T47D (cell line): ENCODE measurements at regions not wholly inside any gene's neighbourhood (a gene's known extent, or its start where the extent isn't known, plus 50 kb on each side); places are given as distances from the start of the nearest gene placed in this dataset.
"Not testable (repeated sequence)": the region's sequence is repeated elsewhere in the genome, so short reads cannot be mapped to it uniquely, and the experiment has no call there.

Experiments
- DNase-seq, 2 experiments: peaks; one replicate each; pipeline versions ENCODE4 v3.0.0 to v3.0.0-alpha.2; 2011 to 2012; ENCODE audit warnings: low read depth in 1 of 2, low spot score in 1 of 2
- JUND ChIP-seq: IDR thresholded peaks from 2 replicates; pipeline ENCODE4 v1.6.1; 2012; ENCODE audit warnings: low read depth
- in situ Hi-C: cut with HindIII; loops from 2 replicates; pipeline ENCODE4 v1.10.0; 2016; ENCODE audit warnings: low sequenced_read_pairs, low pct_unique_long_range_greater_than_20kb

DNA sequence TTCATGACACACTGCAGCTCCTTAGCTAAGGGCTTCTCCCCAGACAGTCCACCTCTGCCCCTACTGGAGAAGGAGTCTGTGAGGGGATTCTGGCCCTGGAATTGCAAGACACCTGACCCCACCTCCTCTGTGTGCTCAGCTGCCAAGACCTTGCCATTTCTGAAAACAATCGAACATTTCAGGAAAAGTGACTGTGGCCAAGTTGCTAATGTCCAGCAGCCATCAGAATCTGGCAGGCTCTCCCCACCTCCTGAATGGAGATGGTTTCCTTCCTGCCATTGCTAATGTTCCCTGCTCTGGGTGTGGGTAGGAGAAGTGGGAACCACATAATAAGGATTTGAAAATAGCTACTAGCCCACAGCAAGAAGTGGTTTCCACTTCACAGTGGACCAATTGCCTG is 127.2 kb upstream of the ALX4 start:
- no peak for TF ChIP-seq JUND
- in situ Hi-C loops = no loop called here
- DNase-seq = no peak

DNA sequence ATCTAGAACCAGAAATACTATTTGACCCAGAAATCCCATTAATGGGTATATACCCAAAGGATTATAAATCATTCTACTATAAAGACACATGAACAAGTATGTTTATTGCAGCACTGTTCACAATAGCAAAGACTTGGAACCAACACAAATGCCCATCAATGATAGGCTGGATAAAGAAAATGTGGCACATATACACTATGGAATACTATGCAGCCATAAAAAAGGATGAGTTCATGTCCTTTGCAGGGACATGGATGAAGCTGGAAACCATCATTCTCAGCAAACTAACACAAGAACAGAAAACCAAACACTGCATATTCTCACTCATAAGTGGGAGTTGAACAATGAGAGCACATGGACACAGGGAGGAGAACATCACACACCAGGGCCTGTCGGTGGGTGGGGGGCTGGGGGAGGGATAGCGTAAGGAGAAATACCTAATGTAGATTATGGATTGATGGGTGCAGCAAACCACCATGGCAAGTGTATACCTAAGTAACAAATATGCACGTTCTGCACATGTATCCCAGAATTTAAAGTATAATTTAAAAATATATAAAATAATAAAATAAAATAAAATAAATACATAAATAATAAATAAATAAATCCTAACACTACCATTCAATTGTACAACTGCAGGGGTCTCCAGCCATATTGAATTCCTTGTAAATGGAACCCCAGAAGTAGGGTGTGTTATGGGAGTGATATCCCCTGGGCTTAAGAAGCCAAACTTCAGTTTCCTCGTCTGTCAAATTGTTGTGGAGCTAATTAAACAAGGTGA is 122.4 kb upstream of the CD82 start:
- DNase-seq, in situ Hi-C loops: not testable (repeated sequence)

DNA sequence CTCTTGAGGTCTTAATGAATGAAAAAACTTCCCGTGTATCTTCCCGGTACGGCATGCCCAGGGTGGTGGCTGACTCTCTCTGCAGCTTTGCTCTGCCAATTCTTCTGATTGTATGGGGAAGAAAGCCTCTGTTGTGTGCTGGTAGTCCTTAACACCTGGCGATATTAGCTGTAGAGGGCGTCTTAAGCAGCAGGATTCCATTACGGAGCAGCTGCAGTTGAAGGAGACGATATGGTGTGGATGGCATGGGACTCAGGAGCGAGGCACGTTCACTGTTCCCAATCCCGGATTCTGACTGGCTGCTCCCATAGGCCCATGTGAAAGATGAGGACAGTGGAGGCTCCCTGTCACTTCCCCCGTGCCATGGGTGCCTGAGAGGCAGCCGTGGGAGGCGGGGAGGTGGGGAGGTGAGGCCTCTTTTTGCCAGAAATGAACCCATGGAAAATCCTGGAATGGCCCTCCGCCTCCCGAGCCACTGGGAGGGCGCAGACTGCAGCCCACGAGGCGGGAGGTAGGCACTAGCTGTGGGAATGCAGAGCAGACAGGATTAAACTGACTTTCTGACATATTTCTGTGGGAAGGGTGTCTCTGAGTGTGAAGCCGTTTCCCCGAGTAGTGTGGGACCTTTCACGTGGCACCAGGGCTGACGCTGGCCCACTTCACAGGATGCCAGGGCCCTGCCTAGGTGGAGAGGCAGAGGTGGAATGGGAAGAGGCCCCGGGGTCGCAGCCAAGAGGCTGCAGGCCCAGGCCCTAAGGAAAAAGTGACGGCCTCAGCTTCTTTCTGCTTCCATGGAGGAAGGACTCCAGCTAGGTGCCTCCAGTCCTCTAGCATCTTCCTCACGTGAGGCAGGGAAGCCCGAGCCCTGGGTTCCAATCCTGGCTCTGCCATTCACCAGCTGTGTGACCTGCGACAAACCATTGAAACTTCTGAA is 121.4 kb upstream of the CD82 start:
- no peak for TF ChIP-seq JUND
- no peak for DNase-seq
- in situ Hi-C loops = no loop called here

DNA sequence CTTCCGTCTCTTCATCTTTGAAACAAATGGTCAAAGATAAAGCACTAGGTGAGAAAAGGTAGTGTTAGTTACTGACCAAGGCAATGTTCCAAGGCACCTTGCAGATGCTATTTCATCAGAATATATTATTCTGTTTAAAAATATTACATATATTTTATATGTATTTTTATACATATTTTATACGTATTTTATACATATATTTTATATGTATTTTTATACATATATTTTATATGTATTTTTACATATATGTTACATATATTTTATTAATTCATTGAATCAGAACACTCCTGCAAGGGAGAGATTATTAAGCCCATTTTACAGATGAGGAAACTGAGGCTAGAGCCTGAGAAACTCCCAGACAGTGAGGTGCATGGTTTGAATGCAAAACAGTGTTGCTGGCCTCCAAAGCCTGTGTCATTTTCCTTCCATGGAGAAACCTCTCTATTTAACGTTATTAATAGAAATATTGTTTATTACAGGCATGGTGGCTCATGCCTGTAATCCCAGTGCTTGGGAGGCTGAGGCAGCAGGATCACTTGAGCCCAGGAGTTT is 120.6 kb upstream of the CD82 start:
- no peak for TF ChIP-seq JUND
- DNase-seq = no peak
- in situ Hi-C loops = no loop called here

DNA sequence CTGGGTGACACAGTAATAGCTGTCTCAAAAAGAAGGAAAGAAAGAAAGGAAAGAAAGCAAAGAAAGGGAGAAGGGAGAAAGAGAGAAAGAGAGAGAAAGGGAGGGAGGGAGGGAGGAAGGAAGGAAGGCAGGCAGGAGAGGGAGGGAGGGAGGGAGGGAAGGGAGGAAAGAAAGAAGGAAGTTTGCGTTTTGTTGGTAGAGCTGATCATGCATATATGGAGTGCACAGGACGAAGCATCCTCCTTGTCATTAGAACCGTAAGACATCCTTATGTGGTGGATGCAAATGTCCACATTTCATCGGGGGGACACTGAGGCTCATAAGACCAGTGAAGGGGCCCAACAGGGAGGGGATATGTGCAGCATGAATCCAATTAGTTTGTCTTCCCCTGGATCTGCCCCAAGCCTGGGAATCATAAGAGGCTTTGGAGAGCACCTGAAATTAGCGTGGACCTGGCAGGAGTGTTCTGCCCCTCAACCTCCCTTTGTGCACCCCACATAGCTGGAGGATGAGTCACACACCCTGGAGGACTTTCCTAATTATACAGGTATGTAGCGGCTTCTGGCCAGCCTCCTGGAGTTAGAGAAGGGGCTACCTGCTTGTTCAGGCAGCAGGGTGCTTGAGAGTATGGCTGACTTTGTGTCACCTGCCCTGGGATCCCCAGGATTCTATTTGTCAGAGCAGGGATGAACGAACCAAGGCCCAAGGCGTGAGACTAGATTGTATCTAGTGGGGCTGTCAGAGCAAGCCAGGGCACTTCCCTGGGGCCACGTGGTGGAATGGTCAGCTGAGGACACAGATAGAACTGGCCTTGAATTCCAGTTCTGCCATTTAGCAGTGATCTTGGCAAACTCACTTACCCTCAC is 119.7 kb upstream of the CD82 start:
- DNase-seq = peak; percentile 23 to 78
- in situ Hi-C loops = no loop called here
- peak; percentile 94 for TF ChIP-seq JUND

DNA sequence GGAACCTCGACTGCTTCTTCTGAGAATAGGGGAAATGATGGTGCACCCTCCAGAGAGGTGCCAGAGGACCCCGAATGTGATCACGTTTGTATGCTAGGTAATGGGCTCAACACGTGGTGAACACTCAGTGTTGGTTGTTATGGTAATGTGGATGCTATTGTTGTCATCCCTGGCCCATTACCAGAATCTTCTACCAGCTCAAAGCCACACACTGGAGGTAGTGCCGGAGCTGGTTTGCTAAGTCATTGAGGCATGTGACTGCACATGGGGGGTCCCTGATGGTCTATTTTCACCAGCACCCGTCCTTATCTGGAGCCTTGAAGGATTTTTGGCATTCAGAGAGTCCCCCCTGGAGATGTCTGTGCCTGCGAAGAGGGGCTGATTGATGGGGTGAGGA is 119.1 kb upstream of the CD82 start:
- no peak for TF ChIP-seq JUND
- in situ Hi-C loops = no loop called here
- peak in 1 of 2 experiments; percentile 20 for DNase-seq

DNA sequence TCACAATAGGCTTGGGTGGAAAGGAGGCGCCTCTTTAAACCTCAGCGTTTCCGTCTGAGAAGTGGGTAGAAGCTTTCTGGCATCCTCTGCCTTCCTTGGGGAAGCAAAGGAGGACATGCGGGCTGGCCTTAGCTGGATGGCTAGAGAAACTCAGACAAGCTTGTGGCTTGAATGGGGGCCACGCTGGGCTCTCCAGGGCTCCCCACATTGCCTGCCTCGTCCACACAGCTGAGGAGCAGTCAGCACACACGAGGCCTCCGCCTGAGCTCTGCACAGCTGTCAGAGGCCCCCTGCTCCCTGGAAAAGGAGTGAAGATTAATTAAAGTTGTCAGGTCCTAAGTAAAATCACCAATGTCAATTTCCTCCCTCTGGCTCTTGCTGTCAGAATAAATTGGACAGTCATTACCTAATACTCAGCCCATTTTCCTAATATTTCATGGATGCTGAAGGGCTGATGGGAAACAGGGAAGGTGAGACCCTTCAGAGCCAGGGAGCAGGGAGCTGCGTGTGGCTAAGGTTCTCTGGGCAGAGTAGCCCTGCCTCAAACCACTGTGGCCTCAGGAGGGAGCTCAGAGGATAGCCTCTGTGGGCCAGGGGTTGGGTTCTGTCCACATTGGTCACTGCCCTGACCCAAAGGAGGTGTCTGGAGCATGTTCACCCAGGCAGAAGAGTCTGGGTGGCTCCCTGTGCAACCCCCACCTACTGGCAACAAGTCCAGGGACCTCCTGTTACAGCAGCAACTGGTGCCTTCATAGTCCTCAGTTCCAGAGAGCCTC is 118.3 kb upstream of the CD82 start:
- TF ChIP-seq JUND = no peak
- no peak for DNase-seq
- in situ Hi-C loops = no loop called here

DNA sequence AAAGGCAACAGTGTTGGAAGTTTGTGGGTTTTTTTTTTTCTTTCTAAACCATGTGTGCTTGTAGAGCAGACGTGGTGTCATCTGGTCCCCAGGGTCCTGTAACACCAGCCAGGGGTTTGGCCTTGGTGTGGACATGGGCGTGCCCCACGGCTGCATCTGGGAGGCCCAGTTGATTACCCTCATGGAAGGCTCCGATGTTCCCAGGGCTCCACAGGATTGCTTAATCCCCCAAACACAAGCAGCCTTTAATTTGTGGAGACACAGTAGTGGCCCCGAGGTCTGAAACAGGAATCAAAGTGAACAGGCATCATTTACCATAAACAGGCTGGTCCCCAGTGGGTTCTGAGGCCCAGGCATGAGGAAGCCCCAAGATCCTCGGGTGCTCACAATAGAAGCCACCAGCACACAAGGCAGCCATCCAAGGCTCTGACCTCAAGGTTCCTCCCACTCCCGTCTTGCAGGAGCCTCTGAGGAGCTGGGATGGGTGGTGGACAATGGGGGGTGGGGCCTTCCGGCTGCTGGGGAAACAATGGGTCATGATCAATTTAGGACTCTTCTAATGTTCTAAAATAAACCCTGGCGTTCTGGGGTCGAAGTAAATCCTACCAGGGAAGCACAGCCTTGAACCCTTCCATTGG is 115.0 kb upstream of the CD82 start:
- no peak for TF ChIP-seq JUND
- DNase-seq = no peak
- in situ Hi-C loops = no loop called here

DNA sequence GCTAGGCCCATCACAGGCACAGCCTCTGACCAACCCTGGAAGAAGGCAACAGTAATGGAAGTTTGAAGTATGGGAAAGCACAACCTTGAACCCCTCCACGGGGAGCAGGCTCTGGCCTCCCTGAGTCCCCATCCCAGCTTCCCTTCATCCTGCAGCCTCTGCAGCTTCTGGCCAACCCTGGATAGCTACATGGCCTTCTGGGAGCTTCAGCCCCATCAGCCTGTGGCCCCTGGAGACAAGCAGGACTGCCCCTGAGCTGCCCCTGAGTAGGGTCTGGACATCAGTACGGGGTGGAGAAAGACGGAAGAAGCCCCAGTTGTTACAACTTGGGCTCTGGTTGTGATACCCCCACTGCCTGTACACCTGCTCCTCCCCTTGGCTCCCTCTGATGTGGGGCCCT is 113.8 kb upstream of the CD82 start:
- no peak for DNase-seq
- in situ Hi-C loops = no loop called here
- no peak for TF ChIP-seq JUND

DNA sequence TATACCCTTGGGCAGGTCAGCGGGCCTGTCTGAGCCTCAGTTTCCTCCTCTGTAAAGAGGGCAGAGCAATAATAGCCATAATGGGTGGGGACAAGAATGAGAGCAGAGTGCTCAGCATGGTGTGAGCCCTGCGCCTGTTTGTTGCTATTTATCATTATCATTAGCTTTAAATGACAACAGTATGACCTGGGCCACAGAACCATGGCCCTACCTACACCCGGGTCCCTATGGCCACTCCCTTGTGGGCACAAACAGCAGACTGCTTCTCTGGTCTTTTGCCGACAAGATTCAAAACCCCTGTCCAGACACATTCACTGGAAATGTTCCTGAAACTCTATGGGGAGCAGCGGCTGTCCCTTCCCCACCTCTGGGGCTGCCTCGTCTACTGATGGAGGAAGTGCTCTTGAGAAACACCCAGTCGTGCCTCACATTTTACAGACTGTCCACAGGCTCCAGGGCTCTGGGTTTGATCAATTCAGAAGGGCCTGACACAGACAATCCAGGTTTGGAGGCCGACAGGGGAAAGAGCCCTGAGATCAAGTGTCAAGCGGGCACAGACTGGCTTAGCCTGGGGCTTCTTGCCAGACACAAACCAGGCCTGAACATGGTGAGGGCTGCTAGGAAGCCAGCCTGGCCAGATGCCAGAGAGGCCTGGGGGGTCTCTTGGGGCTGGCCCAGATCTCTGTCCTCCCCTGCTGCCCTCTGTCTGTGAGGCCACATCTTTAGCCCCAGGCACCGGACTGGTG is 112.5 kb upstream of the CD82 start:
- in situ Hi-C loops = no loop called here
- DNase-seq = no peak
- no peak for TF ChIP-seq JUND

DNA sequence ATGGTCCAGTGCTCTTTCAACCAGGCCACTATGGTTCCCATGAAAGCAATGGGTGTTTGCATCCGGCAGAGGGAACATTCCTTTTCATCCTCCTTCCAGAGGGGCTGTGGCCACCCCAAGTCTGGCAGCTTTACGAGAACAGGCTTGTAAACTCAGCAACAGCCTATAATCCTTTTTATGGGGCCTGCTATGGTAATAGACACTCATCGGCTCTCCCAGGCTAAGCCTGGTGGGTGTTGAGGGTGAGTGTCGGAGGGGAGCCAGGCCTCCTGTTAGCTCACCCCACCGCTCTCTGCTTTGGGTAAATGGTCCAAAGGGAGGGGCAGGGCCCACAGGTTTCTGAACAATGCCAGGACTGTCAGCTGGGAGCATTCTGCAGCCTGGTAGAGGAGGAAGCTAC is 111.6 kb upstream of the CD82 start:
- in situ Hi-C loops = no loop called here
- TF ChIP-seq JUND = no peak

More for the DNA sequence above, 111.6 kb upstream of the CD82 start:
- no peak for DNase-seq
